ENCODE measurements at regions not wholly inside any gene's neighbourhood (a gene's known extent, or its start where the extent isn't known, plus 50 kb on each side); places are given as distances from the start of the nearest gene placed in this dataset.
A peak's percentile ranks its signal among the peaks of the same experiment; 100 is the strongest.

DNA sequence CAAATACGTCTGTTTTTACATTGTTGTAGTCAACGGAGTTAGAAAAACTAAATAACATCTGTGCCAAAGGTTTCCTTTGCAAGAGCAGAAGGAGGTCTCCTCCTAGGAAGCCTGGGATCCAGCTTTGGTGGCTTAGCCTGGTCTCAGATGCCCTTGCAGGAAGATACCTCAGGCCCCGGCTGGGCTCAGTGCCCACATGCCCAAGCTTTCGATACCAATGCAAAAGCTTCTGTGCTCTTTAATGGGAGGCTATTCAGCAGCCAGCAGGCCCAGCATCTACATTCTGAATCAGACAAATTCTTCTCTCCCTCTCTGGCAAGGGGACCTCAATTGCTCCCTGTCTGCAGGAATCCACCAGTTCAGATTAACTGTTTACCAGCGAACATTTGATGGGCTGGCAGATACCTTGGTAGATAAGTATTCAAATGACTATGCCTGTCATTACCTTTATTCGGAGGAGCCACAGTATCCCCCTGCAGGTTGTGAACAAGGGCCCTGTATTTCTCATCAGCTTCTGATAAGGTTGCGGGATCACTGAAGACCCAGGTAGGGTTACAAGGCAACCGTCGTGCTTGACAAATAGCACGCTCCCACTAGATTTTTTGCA is 180.1 kb upstream of the KBTBD8 start:
- H3K4me3 ChIP-seq: no peak overlapping the region
- no peaks in the 10 kb centered on the region for H3K27me3 ChIP-seq
- peak in 1 of 6 donors; percentile 30 for DNase-seq
- WGBS, 2 donors: 42 to 45% methylated on average over 10 of the region's 10 CpGs
- peaks cover 24 to 61% (median 34%) of the 10 kb centered on the region in 3 donors for H3K4me1 ChIP-seq
- no peak for ATAC-seq
- TF ChIP-seq, protein P1, sequence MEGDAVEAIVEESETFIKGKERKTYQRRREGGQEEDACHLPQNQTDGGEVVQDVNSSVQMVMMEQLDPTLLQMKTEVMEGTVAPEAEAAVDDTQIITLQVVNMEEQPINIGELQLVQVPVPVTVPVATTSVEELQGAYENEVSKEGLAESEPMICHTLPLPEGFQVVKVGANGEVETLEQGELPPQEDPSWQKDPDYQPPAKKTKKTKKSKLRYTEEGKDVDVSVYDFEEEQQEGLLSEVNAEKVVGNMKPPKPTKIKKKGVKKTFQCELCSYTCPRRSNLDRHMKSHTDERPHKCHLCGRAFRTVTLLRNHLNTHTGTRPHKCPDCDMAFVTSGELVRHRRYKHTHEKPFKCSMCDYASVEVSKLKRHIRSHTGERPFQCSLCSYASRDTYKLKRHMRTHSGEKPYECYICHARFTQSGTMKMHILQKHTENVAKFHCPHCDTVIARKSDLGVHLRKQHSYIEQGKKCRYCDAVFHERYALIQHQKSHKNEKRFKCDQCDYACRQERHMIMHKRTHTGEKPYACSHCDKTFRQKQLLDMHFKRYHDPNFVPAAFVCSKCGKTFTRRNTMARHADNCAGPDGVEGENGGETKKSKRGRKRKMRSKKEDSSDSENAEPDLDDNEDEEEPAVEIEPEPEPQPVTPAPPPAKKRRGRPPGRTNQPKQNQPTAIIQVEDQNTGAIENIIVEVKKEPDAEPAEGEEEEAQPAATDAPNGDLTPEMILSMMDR (IDR thresholded peaks at IDR 0.05): no peak
- H3K9me3 ChIP-seq: no peaks in the 10 kb centered on the region
- FAIRE-seq: no peak
- intact Hi-C loops (cut with DNase I): loop anchor here in 1 of 3 donors (5.0 to 10.0 kb wide), 2 partner anchors 313 to 411 kb away; partner anchors contain the start of gene LRIG1
- peak overlapping the region in 2 of 4 donors; percentile 9 to 74 for H3K27ac ChIP-seq
- H3K36me3 ChIP-seq: no peaks in the 10 kb centered on the region

DNA sequence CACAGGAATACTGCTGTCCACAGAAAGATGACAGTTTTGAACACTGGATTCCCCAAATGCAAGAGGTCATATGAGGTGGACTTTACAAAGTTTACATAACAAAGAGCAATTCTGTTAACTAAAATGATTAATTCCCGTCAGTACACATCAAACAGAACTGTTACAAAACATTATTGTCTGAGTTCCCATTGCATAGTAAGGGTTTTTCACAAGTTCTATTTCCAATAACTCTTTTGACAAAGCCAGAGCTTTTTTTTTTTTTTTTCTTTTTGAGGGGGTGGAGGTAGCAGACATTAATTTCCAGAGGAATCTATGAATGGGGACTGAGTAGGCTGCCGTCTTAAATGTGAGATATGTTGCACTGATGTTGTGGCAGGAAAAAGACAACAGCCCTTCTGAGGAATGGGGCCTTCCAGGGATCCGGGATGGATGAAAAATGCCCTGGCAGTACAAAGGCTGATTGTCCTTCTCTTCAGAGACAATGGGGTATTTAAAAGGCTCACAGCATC is 178.1 kb upstream of the KBTBD8 start:
- 11 to 13% methylated on average over 3 of the region's 3 CpGs for WGBS, 2 donors
- ATAC-seq: peak in 2 of 4 donors; percentile 7 to 8
- no peaks in the 10 kb centered on the region for H3K36me3 ChIP-seq
- H3K27me3 ChIP-seq: no peaks in the 10 kb centered on the region
- FAIRE-seq: no peak
- no peaks in the 10 kb centered on the region for H3K9me3 ChIP-seq
- peak overlapping the region in 2 of 4 donors; percentile 74 to 75 for H3K27ac ChIP-seq
- TF ChIP-seq, protein P1 (IDR thresholded peaks at IDR 0.05): no peak
- no peak for DNase-seq
- no peak overlapping the region for H3K4me3 ChIP-seq
- intact Hi-C loops (cut with DNase I): loop anchor here in 2 of 3 donors (5.0 to 10.0 kb wide), 3 partner anchors 315 to 525 kb away; partner anchors contain the start of gene LRIG1 (in 1 of the 2)
- peaks cover 30 to 74% (median 47%) of the 10 kb centered on the region in 3 donors for H3K4me1 ChIP-seq

DNA sequence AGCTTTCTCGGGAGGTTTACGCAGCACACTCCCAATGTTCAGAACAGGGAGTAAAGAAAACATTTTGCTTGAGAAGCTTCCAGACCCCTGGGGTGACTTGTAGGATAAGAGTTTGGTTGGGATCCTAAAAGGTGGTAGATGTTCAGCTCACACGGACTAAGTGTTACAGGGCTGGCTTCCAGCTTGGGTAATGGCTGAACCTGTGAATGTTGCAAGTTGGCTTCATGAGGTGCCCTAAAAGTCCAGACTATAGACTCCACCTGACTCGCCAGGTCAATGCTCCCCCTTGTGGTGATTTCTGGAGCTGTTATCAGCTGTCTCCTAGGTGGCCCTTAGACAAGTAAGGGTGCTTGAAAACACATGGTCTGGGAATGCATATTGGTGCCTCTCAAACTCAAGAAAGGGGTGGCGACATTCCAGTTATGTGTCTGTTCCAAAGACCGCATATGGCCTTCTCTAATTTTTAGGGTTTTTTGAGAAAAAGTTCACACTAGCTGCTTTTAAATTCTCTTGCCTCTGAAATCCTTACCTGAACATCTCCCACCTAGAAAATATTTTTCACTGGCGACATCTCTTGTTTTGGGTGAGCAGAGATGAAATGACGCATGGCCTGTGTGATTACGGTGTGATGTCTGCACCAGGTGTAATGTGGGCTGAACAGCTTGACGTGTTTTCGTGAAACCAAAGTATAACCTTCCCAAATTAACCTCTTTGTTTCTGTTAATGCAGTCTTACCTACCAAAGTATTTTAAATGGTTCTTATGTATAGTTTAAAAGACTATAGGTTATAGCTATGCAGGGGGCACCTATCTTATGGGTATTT is 175.7 kb upstream of the KBTBD8 start:
- WGBS, 2 donors: 45 to 46% methylated on average over 11 of the region's 11 CpGs
- peak overlapping the region; percentile 34 to 75 (median 57) for H3K27ac ChIP-seq
- TF ChIP-seq, protein P1 (IDR thresholded peaks at IDR 0.05): peak; percentile 43 to 70 (median 68)
- H3K4me3 ChIP-seq: no peak overlapping the region
- peak; percentile 70 to 83 (median 76) for DNase-seq
- no peak for FAIRE-seq
- no peaks in the 10 kb centered on the region for H3K27me3 ChIP-seq
- ATAC-seq: peak; percentile 61 to 81 (median 71)
- intact Hi-C loops (cut with DNase I): loop anchor here in 1 of 3 donors (10.0 kb wide), 1 partner anchor 528 kb away; no protein-coding TSS in a partner anchor
- H3K4me1 ChIP-seq: peaks cover 37 to 76% (median 51%) of the 10 kb centered on the region in 3 donors
- no peaks in the 10 kb centered on the region for H3K9me3 ChIP-seq
- no peaks in the 10 kb centered on the region for H3K36me3 ChIP-seq

DNA sequence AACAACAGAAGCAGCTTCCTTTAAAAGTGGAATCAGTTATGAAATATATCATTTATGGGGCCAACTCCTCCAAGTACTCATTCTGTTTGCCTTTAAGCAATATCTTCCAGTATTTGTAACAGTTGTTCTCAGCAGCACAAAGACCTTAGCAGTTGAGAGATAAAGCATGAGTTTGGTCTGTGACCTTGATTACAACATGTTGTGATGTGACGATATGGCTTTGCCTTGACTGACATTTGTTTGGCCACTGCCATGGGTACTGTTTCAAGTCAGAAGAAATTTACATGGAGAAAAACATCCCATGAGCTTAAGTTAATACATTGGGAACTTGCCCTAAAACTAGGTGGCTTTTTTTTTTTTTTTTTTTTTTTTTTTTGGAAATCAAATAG is 175.1 kb upstream of the KBTBD8 start:
- intact Hi-C loops (cut with DNase I): loop anchor here in 1 of 3 donors (10.0 kb wide), 1 partner anchor 528 kb away; no protein-coding TSS in a partner anchor
- ATAC-seq (peak; percentile 72 to 82 (median 78)), FAIRE-seq (no peak), DNase-seq (peak in 3 of 6 donors; percentile 60 to 63 (median 61))
- Histone ChIP-seq H3K27me3 (no peaks in the 10 kb centered on the region), H3K27ac (peak overlapping the region; percentile 34 to 75 (median 57)), H3K4me3 (no peak overlapping the region), H3K9me3 (no peaks in the 10 kb centered on the region), H3K4me1 (peaks cover 43 to 76% (median 53%) of the 10 kb centered on the region in 3 donors), H3K36me3 (no peaks in the 10 kb centered on the region)
- TF ChIP-seq, protein P1 (IDR thresholded peaks at IDR 0.05): no peak
- WGBS, 2 donors: 10 to 15% methylated on average over 1 of the region's 1 CpG
